SK-N-SH (cell line): ENCODE measurements at regions not wholly inside any gene's neighbourhood (a gene's known extent, or its start where the extent isn't known, plus 50 kb on each side); places are given as distances from the start of the nearest gene placed in this dataset.

ENCODE experiments used
- CTCF ChIA-PET: fragments of 300-600, 350-600 bp; formaldehyde crosslinking; extraction: SDS; loops from one replicate; lab custom pipeline; 2021; lab: Yijun Ruan, JAX
- POLR2A ChIA-PET: fragments of 350-600 bp; sonication (Branson Sonifier 250); formaldehyde crosslinking; extraction: SDS; loops from one replicate; lab custom pipeline; 2020; ENCODE audit warnings: antibody characterized with exemption, inconsistent platforms; lab: Yijun Ruan, JAX
- DNase-seq: peaks from one replicate; pipeline ENCODE4 v3.0.0; 2012
- H2AFZ ChIP-seq: fragments of 200-600 bp; sonication (generic); 2 replicates; pipeline ENCODE4 v1.8.1; 2016; ENCODE audit warnings: antibody characterized with exemption, mild to moderate bottlenecking, low read depth
- H3F3A ChIP-seq: fragments of 200-600 bp; sonication (generic); replicated peaks from 2 replicates; pipeline ENCODE3; 2016; ENCODE audit warnings: antibody characterized with exemption, mild to moderate bottlenecking; ENCODE audit not compliant: insufficient read depth
- H3K27ac ChIP-seq, 2 experiments: fragments of 200-500 bp in 1 of 2; fragments of 200-600 bp in 1 of 2; sonication (Bioruptor generic) in 1 of 2; sonication (generic), shearing (Covaris generic) in 1 of 2; 2 replicates each; pipeline versions ENCODE4 v1.5.1 to v1.6.1; 2014 to 2016; ENCODE audit warnings: low read depth in 2 of 2, inconsistent platforms in 1 of 2, low read length in 1 of 2, mild to moderate bottlenecking in 1 of 2, mixed read lengths in 1 of 2
- H3K27me3 ChIP-seq: fragments of 200-600 bp; sonication (generic), shearing (Covaris generic); 2 replicates; pipeline ENCODE4 v1.6.1; 2016; ENCODE audit warnings: mixed run types; ENCODE audit not compliant: insufficient read depth
- H3K36me3 ChIP-seq, 2 experiments: fragments of 200-500 bp in 1 of 2; fragments of 200-600 bp in 1 of 2; sonication (Bioruptor generic) in 1 of 2; sonication (generic) in 1 of 2; replicated peaks in 1 of 2; 2 replicates each; pipeline versions ENCODE3 to v1.5.1; 2014 to 2016; ENCODE audit warnings: low read length in 1 of 2, mild to moderate bottlenecking in 1 of 2; ENCODE audit not compliant: insufficient read depth in 2 of 2, control insufficient read depth in 1 of 2
- H3K4me1 ChIP-seq, 2 experiments: fragments of 200-500 bp in 1 of 2; fragments of 200-600 bp in 1 of 2; sonication (Bioruptor generic) in 1 of 2; sonication (generic), shearing (Covaris generic) in 1 of 2; 2 replicates each; pipeline versions ENCODE4 v1.5.1 to v1.6.1; 2014 to 2016; ENCODE audit warnings: low read depth in 1 of 2, low read length in 1 of 2, mixed run types in 1 of 2; ENCODE audit not compliant: insufficient read depth in 2 of 2, control insufficient read depth in 1 of 2
- H3K4me2 ChIP-seq: fragments of 200-600 bp; sonication (generic), shearing (Covaris generic); 2 replicates; pipeline ENCODE4 v1.6.1; 2017; ENCODE audit warnings: mixed run types
- H3K4me3 ChIP-seq, 2 experiments: fragments of 200-500 bp in 1 of 2; fragments of 200-600 bp in 1 of 2; sonication (Bioruptor generic) in 1 of 2; sonication (generic), shearing (Covaris generic) in 1 of 2; 2 replicates each; pipeline versions ENCODE4 v1.5.1 to v1.8.1; 2014 to 2016; ENCODE audit warnings: low read depth in 2 of 2, inconsistent platforms in 1 of 2, low read length in 1 of 2, mild to moderate bottlenecking in 1 of 2, mixed read lengths in 1 of 2, moderate library complexity in 1 of 2
- H3K79me2 ChIP-seq: fragments of 200-600 bp; sonication (generic); 2 replicates; pipeline ENCODE4 v1.8.1; 2017; ENCODE audit warnings: mild to moderate bottlenecking; ENCODE audit not compliant: insufficient read depth
- H3K9ac ChIP-seq: fragments of 200-600 bp; sonication (generic); 2 replicates; pipeline ENCODE4 v1.6.1; 2017; ENCODE audit warnings: mixed run types
- H3K9me2 ChIP-seq: fragments of 200-600 bp; sonication (generic); 2 replicates; pipeline ENCODE4 v1.6.1; 2017; ENCODE audit warnings: mixed run types
- H3K9me3 ChIP-seq: fragments of 200-600 bp; sonication (generic); 2 replicates; pipeline ENCODE4 v1.6.1; 2017; ENCODE audit warnings: mixed run types, mild to moderate bottlenecking, moderate library complexity
- H4K20me1 ChIP-seq: fragments of 200-600 bp; sonication (generic); 2 replicates; pipeline ENCODE4 v1.6.1; 2017; ENCODE audit warnings: mild to moderate bottlenecking, mixed run types; ENCODE audit not compliant: insufficient read depth
- CHD2 ChIP-seq: fragments of 150-350 bp; IDR thresholded peaks from 2 replicates; pipeline ENCODE4 v1.6.1; 2018; ENCODE audit warnings: low read length; ENCODE audit not compliant: partially characterized antibody
- EP300 ChIP-seq, 2 experiments: IDR thresholded peaks; 2 replicates each; pipeline versions ENCODE4 v1.4.0 to v1.6.1; 2012; ENCODE audit warnings: borderline replicate concordance in 1 of 2, low read depth in 1 of 2, low read length in 1 of 2
- EZH2phosphoT487 ChIP-seq: fragments of 200-600 bp; sonication (generic); IDR thresholded peaks from 2 replicates; pipeline ENCODE4 v1.6.1; 2017; ENCODE audit warnings: low read depth, mixed run types, mild to moderate bottlenecking, antibody characterized with exemption, moderate library complexity, borderline replicate concordance
- FOSL2 ChIP-seq: IDR thresholded peaks from 2 replicates; pipeline ENCODE4 v1.4.0; 2012; ENCODE audit warnings: low read depth, mild to moderate bottlenecking, moderate library complexity, borderline replicate concordance
- FOXJ3 ChIP-seq: sonication (generic); formaldehyde crosslinking; IDR thresholded peaks from 2 replicates; pipeline ENCODE4 v1.5.1; 2020; ENCODE audit warnings: mild to moderate bottlenecking, missing genetic modification reagents
- FOXM1 ChIP-seq: IDR thresholded peaks from 2 replicates; pipeline ENCODE4 v1.4.0; 2012; ENCODE audit warnings: low read depth, mild to moderate bottlenecking
- GABPA ChIP-seq: IDR thresholded peaks from 2 replicates; pipeline ENCODE4 v1.4.0; 2012; ENCODE audit warnings: low read depth, mild to moderate bottlenecking
- GATA2 ChIP-seq: sonication (generic); formaldehyde crosslinking; IDR thresholded peaks from 2 replicates; pipeline ENCODE4 v1.5.0; 2020; ENCODE audit warnings: mild to moderate bottlenecking, missing genetic modification reagents
- JUND ChIP-seq: IDR thresholded peaks from 2 replicates; pipeline ENCODE4 v1.4.0; 2012
- MEF2A ChIP-seq: IDR thresholded peaks from 2 replicates; pipeline ENCODE4 v1.4.0; 2012; ENCODE audit warnings: low read depth, borderline replicate concordance
- MXI1 ChIP-seq: IDR thresholded peaks from 2 replicates; pipeline ENCODE4 v1.6.1; 2012; ENCODE audit warnings: mild to moderate bottlenecking, low read depth, low read length, improper control_type of control experiment
- NRF1 ChIP-seq: IDR thresholded peaks from 2 replicates; pipeline ENCODE4 v1.6.1; 2012; ENCODE audit warnings: low read depth, mild to moderate bottlenecking, low read length
- PBX3 ChIP-seq: IDR thresholded peaks from 2 replicates; pipeline ENCODE4; 2012
- POLR2AphosphoS5 ChIP-seq: IDR thresholded peaks from 2 replicates; pipeline ENCODE4 v1.6.1; 2012; ENCODE audit warnings: low read depth, low read length
- RAD21 ChIP-seq: IDR thresholded peaks from 2 replicates; pipeline ENCODE4 v1.6.1; 2012; ENCODE audit warnings: mild to moderate bottlenecking, low read length
- RCOR1 ChIP-seq: fragments of 150-350 bp; IDR thresholded peaks from 2 replicates; pipeline ENCODE4 v1.6.1; 2017; ENCODE audit warnings: antibody characterized with exemption, low read length
- RXRA ChIP-seq: IDR thresholded peaks from 2 replicates; pipeline ENCODE4 v1.4.0; 2012; ENCODE audit warnings: low read depth, mild to moderate bottlenecking, borderline replicate concordance
- SMC3 ChIP-seq: IDR thresholded peaks from 2 replicates; pipeline ENCODE4 v1.6.1; 2012; ENCODE audit warnings: low read depth, low read length, improper control_type of control experiment
- TAF1 ChIP-seq: IDR thresholded peaks from 2 replicates; pipeline ENCODE4 v1.6.1; 2012; ENCODE audit warnings: low read depth, mild to moderate bottlenecking, low read length, moderate library complexity, borderline replicate concordance
- TCF12 ChIP-seq: IDR thresholded peaks from 2 replicates; pipeline ENCODE4 v1.4.0; 2012
- ZBTB33 ChIP-seq: IDR thresholded peaks from 2 replicates; pipeline ENCODE4 v1.4.0; 2012; ENCODE audit warnings: low read depth, borderline replicate concordance
- WGBS: methylation state at CpG from one replicate; pipeline ENCODE4 v1.1.6; 2017; ENCODE audit warnings: low lambda C conversion rate; 5-methylcytosine and 5-hydroxymethylcytosine counted together

DNA sequence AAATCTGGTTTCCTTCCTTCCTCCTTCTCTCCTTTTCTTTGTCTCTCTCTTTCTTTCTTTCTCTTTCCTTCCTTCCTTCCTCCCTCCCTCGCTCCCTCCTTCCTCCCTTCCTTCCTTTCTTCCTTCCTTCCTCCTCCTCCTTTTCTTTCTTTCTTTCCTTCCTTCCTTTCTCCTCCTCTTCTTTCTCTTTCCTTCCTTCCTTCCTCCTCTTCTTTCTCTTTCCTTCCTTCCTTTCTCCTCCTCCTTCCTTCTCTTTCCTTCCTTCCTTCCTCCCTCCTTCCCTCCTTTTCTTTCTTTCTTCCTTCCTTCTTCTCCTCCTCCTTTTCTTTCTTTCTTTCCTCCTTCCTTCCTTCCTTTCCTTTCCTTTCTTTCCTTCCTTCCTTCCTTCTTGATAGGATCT, 61.2 kb downstream of the VIP start:
- Histone ChIP-seq H3K9me2 (0 out of 2 replicates have a peak, but pooled peaks cover 2% of the 10 kb centered on the region), H3F3A (no peaks in the 10 kb centered on the region), H2AFZ (no peak overlapping the region), H3K4me1 (peaks cover 0 to 11% of the 10 kb centered on the region in 2 experiments; a peak in 2 of 4 replicates), H3K9me3 (no peaks in the 10 kb centered on the region), H3K4me2 (no peak overlapping the region), H3K27me3 (no peaks in the 10 kb centered on the region), H3K79me2 (no peaks in the 10 kb centered on the region), H4K20me1 (no peaks in the 10 kb centered on the region), H3K36me3 (no peaks in the 10 kb centered on the region), H3K4me3 (no peak overlapping the region), H3K9ac (no peak overlapping the region), H3K27ac (no peak overlapping the region)
- ChIA-PET POLR2A (no interaction called here), CTCF (interaction anchor here (0.6 kb wide), 1 partner anchor 1797 kb away, joined by 3 read pairs; no protein-coding TSS in a partner anchor)
- 50% methylated on average over 1 of the region's 1 CpG for WGBS
- no peak for DNase-seq
- TF ChIP-seq NRF1: no peak
- TF ChIP-seq TCF12: no peak
- no peak for TF ChIP-seq MEF2A
- no peak for TF ChIP-seq TAF1
- no peak for TF ChIP-seq JUND
- no peak for TF ChIP-seq GABPA
- TF ChIP-seq POLR2AphosphoS5: no peak

- CTCF ChIA-PET: interaction anchor here (0.6 to 3.7 kb wide), 12 partner anchors 10 to 1711 kb away, joined by 3 to 26 read pairs (median 4); partner anchors contain the start of gene VIP
- no peaks in the 10 kb centered on the region for H3K36me3 ChIP-seq
- no peaks in the 10 kb centered on the region for H3K9me3 ChIP-seq
- no peaks in the 10 kb centered on the region for H3F3A ChIP-seq
- DNase-seq: peak; percentile 52
- no peaks in the 10 kb centered on the region for H4K20me1 ChIP-seq
- no peak overlapping the region for H3K4me2 ChIP-seq
- H3K27me3 ChIP-seq: no peaks in the 10 kb centered on the region
- TF ChIP-seq FOXM1: no peak
- TF ChIP-seq RCOR1: peak; percentile 98
- TF ChIP-seq ZBTB33: no peak
- peak; percentile 41; the same call in 1 of the 2 replicates for TF ChIP-seq MXI1
- no peak for TF ChIP-seq RXRA
- peak; percentile 24; the same call in 1 of the 2 replicates for TF ChIP-seq PBX3
- TF ChIP-seq TCF12: peak; percentile 67
- TF ChIP-seq FOSL2: no peak
- peak; percentile 74; the same call in 1 of the 2 replicates for TF ChIP-seq FOXJ3
- TF ChIP-seq SMC3: no peak
- peak; percentile 95 for TF ChIP-seq GATA2 (CRISPR knock-in tag)
- peak; percentile 91 for TF ChIP-seq CHD2
- peak; percentile 57; the same call in 1 of the 2 replicates for TF ChIP-seq POLR2AphosphoS5
- TF ChIP-seq EZH2phosphoT487: no peak
- TF ChIP-seq JUND: 0 out of 2 replicates have a peak, but pooled peaks have one; percentile 4
- peak in 1 of 2 experiments; percentile 95; a peak in 2 of 4 replicates for TF ChIP-seq EP300 (IDR thresholded peaks at IDR 0.05; ENCODE audit: borderline replicate concordance in 1 of 2, low read depth in 1 of 2, low read length in 1 of 2)
- TF ChIP-seq RAD21: peak; percentile 27; the same call in 1 of the 2 replicates
- POLR2A ChIA-PET: interaction anchor here (0.7 kb wide), 1 partner anchor 16 kb away, joined by 3 read pairs; no protein-coding TSS in a partner anchor
- H3K9me2 ChIP-seq: no peaks in the 10 kb centered on the region
- H3K9ac ChIP-seq: no peak overlapping the region
- H3K4me1 ChIP-seq: peaks cover 0 to 15% of the 10 kb centered on the region in 2 experiments; a peak in 2 of 4 replicates
- no peak overlapping the region for H2AFZ ChIP-seq
- no peaks in the 10 kb centered on the region for H3K79me2 ChIP-seq
- no peak overlapping the region for H3K4me3 ChIP-seq
- WGBS: 23% methylated on average over 5 of the region's 5 CpGs
- H3K27ac ChIP-seq: peak overlapping the region in 1 of 2 experiments; percentile 98; a peak in 2 of 4 replicates
Observed at GRCh38 chr6:152815230-152815872, 64.8 kb downstream of the VIP start.
